WERI-Rb-1 (cell line): ENCODE measurements at regions not wholly inside any gene's neighbourhood (a gene's known extent, or its start where the extent isn't known, plus 50 kb on each side); places are given as distances from the start of the nearest gene placed in this dataset.

ENCODE experiments used
- DNase-seq: peaks from one replicate; pipeline ENCODE4 v3.0.0-alpha.2; 2020
- H3K27ac ChIP-seq: fragments of 250-450 bp; sonication (Bioruptor Pico); 2 replicates; pipeline ENCODE4 v1.5.1; 2020; ENCODE audit warnings: mild to moderate bottlenecking, moderate library complexity
- H3K27me3 ChIP-seq: fragments of 250-450 bp; sonication (Bioruptor Pico); 2 replicates; pipeline ENCODE4 v1.5.1; 2021; ENCODE audit warnings: mild to moderate bottlenecking, low read depth, moderate library complexity; ENCODE audit not compliant: insufficient read depth, severe bottlenecking
- H3K36me3 ChIP-seq: fragments of 250-450 bp; sonication (Bioruptor Pico); 2 replicates; pipeline ENCODE4 v1.5.1; 2020; ENCODE audit warnings: mild to moderate bottlenecking, moderate library complexity
- H3K4me3 ChIP-seq: 2 replicates; pipeline ENCODE4 v1.5.1; 2011; ENCODE audit warnings: low read depth, mild to moderate bottlenecking, control low read depth, low read length
- H3K9me3 ChIP-seq: fragments of 250-450 bp; sonication (Bioruptor Pico); 2 replicates; pipeline ENCODE4 v1.5.1; 2021; ENCODE audit warnings: mild to moderate bottlenecking, moderate library complexity; ENCODE audit not compliant: severe bottlenecking
- CTCF ChIP-seq: IDR thresholded peaks from 2 replicates; pipeline ENCODE4 v1.5.1; 2011; ENCODE audit warnings: low read depth, mild to moderate bottlenecking, control low read depth, inconsistent platforms, low read length

DNA sequence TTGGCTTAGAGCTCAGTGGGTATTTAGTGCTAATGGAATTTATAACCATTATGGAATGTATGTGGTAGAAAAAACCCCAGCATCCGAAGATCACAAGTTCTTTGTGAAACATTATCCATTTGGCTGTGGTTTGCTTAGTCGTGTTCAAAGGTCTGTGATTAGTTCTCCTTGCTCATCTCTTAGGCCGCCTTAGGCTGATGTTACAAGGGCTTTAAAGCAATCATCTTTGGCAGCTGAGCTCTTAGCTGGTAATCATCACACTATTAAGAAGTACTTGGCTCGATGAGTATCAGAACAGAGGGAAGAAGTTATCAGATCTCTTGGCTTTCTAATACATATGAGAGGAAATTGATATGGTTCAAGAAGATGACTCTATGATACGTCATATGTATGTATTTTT, 124.1 kb upstream of the E2F7 start:
- DNase-seq: peak; percentile 44
- no peaks in the 10 kb centered on the region for H3K9me3 ChIP-seq
- no peak for TF ChIP-seq CTCF

GRCh38 chr12:77179515-77179914, 114.1 kb upstream of the E2F7 start:
- TF ChIP-seq CTCF: no peak
- Histone ChIP-seq H3K27ac (no peak overlapping the region), H3K4me3 (no peak overlapping the region), H3K27me3 (no peaks in the 10 kb centered on the region), H3K9me3 (no peaks in the 10 kb centered on the region), H3K36me3 (no peaks in the 10 kb centered on the region)
- no peak for DNase-seq

More for the DNA sequence above, 124.1 kb upstream of the E2F7 start:
- Histone ChIP-seq H3K27me3 (no peaks in the 10 kb centered on the region), H3K27ac (no peak overlapping the region), H3K4me3 (no peak overlapping the region), H3K36me3 (no peaks in the 10 kb centered on the region)

DNA sequence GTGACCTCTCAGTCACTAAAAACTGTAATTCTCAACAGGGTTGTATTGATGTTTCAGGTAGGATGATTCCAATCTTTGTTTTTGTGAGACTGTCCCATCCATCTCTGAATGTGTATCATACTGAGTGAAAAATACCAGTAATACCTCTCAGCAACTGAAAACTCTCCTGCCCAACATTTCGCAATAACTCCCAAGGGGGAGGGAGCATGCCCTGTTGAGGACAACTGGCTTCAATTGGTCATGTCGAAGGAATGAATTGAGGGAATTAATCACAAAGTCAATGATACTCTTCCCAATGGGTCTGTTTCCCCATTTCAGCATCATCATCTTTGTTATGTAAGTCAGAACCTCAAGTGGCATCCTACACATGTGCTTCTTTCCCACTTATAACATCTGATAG, 102.4 kb upstream of the E2F7 start:
- Histone ChIP-seq H3K27ac (no peak overlapping the region), H3K36me3 (no peaks in the 10 kb centered on the region), H3K9me3 (no peaks in the 10 kb centered on the region), H3K27me3 (no peaks in the 10 kb centered on the region), H3K4me3 (no peak overlapping the region)
- DNase-seq: no peak
- TF ChIP-seq CTCF: no peak

- DNase-seq: no peak
- Histone ChIP-seq H3K27me3 (no peaks in the 10 kb centered on the region), H3K4me3 (no peak overlapping the region), H3K9me3 (no peaks in the 10 kb centered on the region), H3K36me3 (no peaks in the 10 kb centered on the region), H3K27ac (no peak overlapping the region)
- TF ChIP-seq CTCF: no peak
These were observed 101.3 kb upstream of the E2F7 start for GRCh38 chr12:77166696-77167095.

DNA sequence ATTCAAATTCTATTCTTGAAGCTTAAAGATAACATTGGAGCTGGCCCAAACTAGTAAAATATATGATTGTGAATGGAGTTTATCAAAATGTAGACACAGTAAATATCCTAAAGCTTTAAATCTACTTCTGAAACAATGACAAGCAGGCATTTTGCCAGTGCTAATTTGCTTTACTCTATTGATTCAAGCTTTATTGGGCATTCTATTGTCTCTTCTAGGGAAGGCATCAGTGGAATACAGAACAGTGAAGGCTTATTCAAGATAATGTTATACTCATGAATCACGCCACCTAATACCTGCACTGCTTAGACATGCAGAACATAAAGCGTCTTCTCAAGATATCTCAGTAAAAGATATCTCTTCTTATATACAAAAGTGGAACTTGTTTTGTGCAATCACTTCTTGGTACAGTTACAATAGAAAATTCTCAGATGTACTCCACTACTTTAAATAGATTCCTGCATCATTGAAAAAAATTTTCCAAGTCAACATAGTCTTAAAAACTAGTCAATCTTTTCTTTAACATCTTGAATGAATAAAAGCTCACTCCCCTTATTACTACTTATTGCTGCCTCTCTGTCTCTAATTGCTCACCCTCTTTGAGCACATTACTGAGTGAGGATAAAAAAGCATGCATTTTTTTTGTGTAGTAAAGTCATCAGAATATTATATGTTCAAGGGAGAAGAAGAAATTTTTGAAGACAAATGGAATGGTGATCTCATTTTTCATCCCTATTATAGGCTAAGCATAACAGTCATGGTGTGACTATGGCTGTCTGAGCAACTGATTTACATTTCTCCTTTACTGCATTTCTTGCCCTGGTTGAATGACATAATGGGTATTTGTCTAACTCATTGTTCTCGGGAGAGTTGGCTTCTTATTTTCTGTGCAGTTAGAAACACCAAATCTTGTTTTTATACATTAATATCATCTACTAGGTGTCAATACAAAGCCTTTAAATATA, 98.0 kb upstream of the E2F7 start:
- no peak for TF ChIP-seq CTCF
- Histone ChIP-seq H3K27ac (no peak overlapping the region), H3K27me3 (no peaks in the 10 kb centered on the region), H3K9me3 (no peaks in the 10 kb centered on the region), H3K4me3 (no peak overlapping the region), H3K36me3 (no peaks in the 10 kb centered on the region)
- no peak for DNase-seq
